HL-60 (cell line): ENCODE measurements at regions not wholly inside any gene's neighbourhood (a gene's known extent, or its start where the extent isn't known, plus 50 kb on each side); places are given as distances from the start of the nearest gene placed in this dataset.

Experiments
- CTCF ChIP-seq: IDR thresholded peaks from one replicate; pipeline ENCODE4 v1.5.1; 2011; ENCODE audit warnings: low read length, control low read depth, inconsistent platforms; ENCODE audit not compliant: insufficient read depth
- GABPA ChIP-seq: IDR thresholded peaks from 2 replicates; pipeline ENCODE4 v1.6.1; 2012; ENCODE audit warnings: low read depth
- POLR2AphosphoS5 ChIP-seq: IDR thresholded peaks from 2 replicates; pipeline ENCODE4 v1.6.1; 2012; ENCODE audit warnings: low read depth
- REST ChIP-seq: IDR thresholded peaks from 2 replicates; pipeline ENCODE4 v1.6.1; 2012; ENCODE audit warnings: low read depth; ENCODE audit not compliant: insufficient replicate concordance

GRCh38 chr9:110047232-110047954, 160.6 kb downstream of the C9orf152 start:
- TF ChIP-seq REST (no peak), POLR2AphosphoS5 (no peak), CTCF (no peak), GABPA (no peak)
